WTC11 (cell line): ENCODE measurements at regions not wholly inside any gene's neighbourhood (a gene's known extent, or its start where the extent isn't known, plus 50 kb on each side); places are given as distances from the start of the nearest gene placed in this dataset.

Experiments used
- CTCF ChIP-seq: fragments of 200-600 bp; IDR thresholded peaks from 2 replicates; pipeline ENCODE4 v1.8.0; 2022; ENCODE audit warnings: antibody characterized with exemption
- E2F5 ChIP-seq: sonication (generic); formaldehyde crosslinking; IDR thresholded peaks from 2 replicates; pipeline ENCODE4 v1.8.1; 2022; ENCODE audit warnings: mild to moderate bottlenecking, moderate library complexity, missing genetic modification reagents
- FOXP1 ChIP-seq: sonication (generic); formaldehyde crosslinking; IDR thresholded peaks from 2 replicates; pipeline ENCODE4 v1.8.0; 2022; ENCODE audit warnings: missing genetic modification reagents, mild to moderate bottlenecking, moderate library complexity, borderline replicate concordance
- JUN ChIP-seq: sonication (generic); formaldehyde crosslinking; IDR thresholded peaks from 2 replicates; pipeline ENCODE4 v1.8.0; 2023; ENCODE audit warnings: mild to moderate bottlenecking, missing genetic modification reagents
- NR2C2 ChIP-seq: sonication (generic); formaldehyde crosslinking; IDR thresholded peaks from 2 replicates; pipeline ENCODE4 v1.8.0; 2022; ENCODE audit warnings: mild to moderate bottlenecking, missing genetic modification reagents
- RELA ChIP-seq: sonication (generic); formaldehyde crosslinking; IDR thresholded peaks from 2 replicates; pipeline ENCODE4 v1.8.1; 2022; ENCODE audit warnings: missing genetic modification reagents, mild to moderate bottlenecking, borderline replicate concordance
- TCF7 ChIP-seq: sonication (generic); formaldehyde crosslinking; IDR thresholded peaks from 2 replicates; pipeline ENCODE4 v1.8.0; 2022; ENCODE audit warnings: mild to moderate bottlenecking, low read depth, missing genetic modification reagents, moderate library complexity
- ZNF121 ChIP-seq: sonication (generic); formaldehyde crosslinking; IDR thresholded peaks from 2 replicates; pipeline ENCODE4 v1.8.0; 2023; ENCODE audit warnings: missing genetic modification reagents

GRCh38 chr3:59442046-59442445, 392.2 kb upstream of the CFAP20DC start:
- TF ChIP-seq E2F5 (CRISPR knock-in tag) (no peak), TCF7 (CRISPR knock-in tag) (no peak), RELA (no peak), CTCF (no peak), JUN (CRISPR knock-in tag) (no peak), ZNF121 (CRISPR knock-in tag) (no peak), FOXP1 (CRISPR knock-in tag) (no peak), NR2C2 (CRISPR knock-in tag) (no peak)
